Vagina (tissue), 2 donors: ENCODE measurements at regions not wholly inside any gene's neighbourhood (a gene's known extent, or its start where the extent isn't known, plus 50 kb on each side); places are given as distances from the start of the nearest gene placed in this dataset.

Source experiments
- POLR2A ChIP-seq, 2 donors: fragments of 450-650 bp; IDR thresholded peaks; one replicate each; pipeline ENCODE4 v1.6.1; 2017; ENCODE audit warnings: antibody characterized with exemption in 2 of 2, mild to moderate bottlenecking in 2 of 2, moderate library complexity in 2 of 2
- TF ChIP-seq, protein P1 (sequence below), 3 experiments: fragments of 450-650 bp in 2 of 3; fragments of 200-600 bp in 1 of 3; sonication (generic) in 1 of 3; IDR thresholded peaks; one replicate each; pipeline ENCODE4 v1.5.1; 2017 to 2019; ENCODE audit warnings: antibody characterized with exemption in 3 of 3, mild to moderate bottlenecking in 2 of 3, moderate library complexity in 2 of 3

DNA sequence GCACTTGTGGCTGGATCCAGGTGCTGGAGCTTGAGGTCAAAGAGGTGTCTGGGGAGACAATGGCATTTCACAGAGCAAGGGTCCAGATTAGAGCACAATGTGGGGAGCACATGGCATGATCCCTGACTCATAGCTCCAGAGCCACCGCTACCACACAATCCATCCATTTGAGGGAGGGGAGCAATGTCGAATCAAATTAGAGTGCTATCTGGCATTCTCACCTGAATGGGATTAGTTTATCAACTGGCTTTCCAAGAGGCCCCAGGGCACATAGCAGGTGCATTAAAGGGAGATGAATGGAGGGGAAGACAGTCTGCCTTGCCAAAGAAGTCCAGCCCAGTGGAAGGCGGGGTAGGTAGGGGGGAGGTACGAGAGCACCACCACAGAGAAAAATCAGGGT, 194.4 kb upstream of the GPR12 start:
- TF ChIP-seq, protein P1, sequence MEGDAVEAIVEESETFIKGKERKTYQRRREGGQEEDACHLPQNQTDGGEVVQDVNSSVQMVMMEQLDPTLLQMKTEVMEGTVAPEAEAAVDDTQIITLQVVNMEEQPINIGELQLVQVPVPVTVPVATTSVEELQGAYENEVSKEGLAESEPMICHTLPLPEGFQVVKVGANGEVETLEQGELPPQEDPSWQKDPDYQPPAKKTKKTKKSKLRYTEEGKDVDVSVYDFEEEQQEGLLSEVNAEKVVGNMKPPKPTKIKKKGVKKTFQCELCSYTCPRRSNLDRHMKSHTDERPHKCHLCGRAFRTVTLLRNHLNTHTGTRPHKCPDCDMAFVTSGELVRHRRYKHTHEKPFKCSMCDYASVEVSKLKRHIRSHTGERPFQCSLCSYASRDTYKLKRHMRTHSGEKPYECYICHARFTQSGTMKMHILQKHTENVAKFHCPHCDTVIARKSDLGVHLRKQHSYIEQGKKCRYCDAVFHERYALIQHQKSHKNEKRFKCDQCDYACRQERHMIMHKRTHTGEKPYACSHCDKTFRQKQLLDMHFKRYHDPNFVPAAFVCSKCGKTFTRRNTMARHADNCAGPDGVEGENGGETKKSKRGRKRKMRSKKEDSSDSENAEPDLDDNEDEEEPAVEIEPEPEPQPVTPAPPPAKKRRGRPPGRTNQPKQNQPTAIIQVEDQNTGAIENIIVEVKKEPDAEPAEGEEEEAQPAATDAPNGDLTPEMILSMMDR (IDR thresholded peaks at IDR 0.05), result no peak
- no peak for TF ChIP-seq POLR2A (IDR thresholded peaks at IDR 0.05)
